OCI-LY1 (cell line): ENCODE measurements at regions not wholly inside any gene's neighbourhood (a gene's known extent, or its start where the extent isn't known, plus 50 kb on each side); places are given as distances from the start of the nearest gene placed in this dataset.

Experiments used
- H2AFZ ChIP-seq: fragments of 200-600 bp; sonication (generic), shearing (Covaris generic); 2 replicates; pipeline ENCODE4 v1.6.0; 2014; ENCODE audit warnings: antibody characterized with exemption, mild to moderate bottlenecking, low read length
- H3F3A ChIP-seq: fragments of 200-600 bp; sonication (generic), shearing (Covaris generic); 2 replicates; pipeline ENCODE4 v1.6.0; 2014; ENCODE audit warnings: mild to moderate bottlenecking, antibody characterized with exemption, low read length, moderate library complexity; ENCODE audit not compliant: insufficient read depth
- H3K27ac ChIP-seq: fragments of 200-600 bp; sonication (generic); 2 replicates; pipeline ENCODE4 v1.5.1; 2014; ENCODE audit warnings: low read length, mixed run types, mild to moderate bottlenecking, low read depth; ENCODE audit not compliant: poor library complexity, severe bottlenecking
- H3K27me3 ChIP-seq: fragments of 200-600 bp; sonication (generic); 2 replicates; pipeline ENCODE4 v1.6.0; 2014; ENCODE audit warnings: antibody characterized with exemption, mild to moderate bottlenecking, low read length, moderate library complexity; ENCODE audit not compliant: insufficient read depth
- H3K36me3 ChIP-seq: fragments of 200-600 bp; sonication (generic); 2 replicates; pipeline ENCODE4 v1.6.1; 2014; ENCODE audit warnings: mild to moderate bottlenecking, antibody characterized with exemption, low read length, moderate library complexity, mixed read lengths; ENCODE audit not compliant: insufficient read depth
- H3K4me1 ChIP-seq: fragments of 200-600 bp; sonication (generic); 2 replicates; pipeline ENCODE4 v1.5.1; 2014; ENCODE audit warnings: mild to moderate bottlenecking, low read length, moderate library complexity; ENCODE audit not compliant: insufficient read depth, severe bottlenecking
- H3K4me2 ChIP-seq: fragments of 200-600 bp; sonication (generic), shearing (Covaris generic); 2 replicates; pipeline ENCODE4 v1.6.1; 2014; ENCODE audit warnings: low read length
- H3K4me3 ChIP-seq: fragments of 200-600 bp; sonication (generic); 2 replicates; pipeline ENCODE4 v1.5.1; 2014; ENCODE audit warnings: low read length, low read depth, mild to moderate bottlenecking, mixed read lengths; ENCODE audit not compliant: poor library complexity, severe bottlenecking
- H3K79me2 ChIP-seq: fragments of 200-600 bp; shearing (Covaris generic); 2 replicates; pipeline ENCODE4 v1.6.1; 2016; ENCODE audit warnings: mixed run types, low read length, mixed read lengths; ENCODE audit not compliant: insufficient read depth
- H3K9ac ChIP-seq: fragments of 200-600 bp; sonication (generic), shearing (Covaris generic); 2 replicates; pipeline ENCODE4 v1.6.1; 2014; ENCODE audit warnings: mild to moderate bottlenecking, low read length, mixed read lengths
- H3K9me2 ChIP-seq: fragments of 200-600 bp; sonication (generic), shearing (Covaris generic); 2 replicates; pipeline ENCODE4 v1.6.1; 2014; ENCODE audit warnings: low read depth, mild to moderate bottlenecking, low read length, mixed read lengths
- H3K9me3 ChIP-seq: fragments of 200-600 bp; shearing (Covaris generic); 2 replicates; pipeline ENCODE4 v1.6.1; 2014; ENCODE audit warnings: low read length, mixed read lengths
- H4K20me1 ChIP-seq: fragments of 200-600 bp; sonication (generic), shearing (Covaris generic); 2 replicates; pipeline ENCODE4 v1.6.0; 2016; ENCODE audit warnings: mild to moderate bottlenecking, low read length; ENCODE audit not compliant: insufficient read depth
- CTCF ChIP-seq: fragments of 200-600 bp; sonication (generic), shearing (Covaris generic); IDR thresholded peaks from 2 replicates; pipeline ENCODE4 v1.5.1; 2017; ENCODE audit warnings: mild to moderate bottlenecking, antibody characterized with exemption, low read length, moderate library complexity, mixed read lengths
- EZH2 ChIP-seq: fragments of 200-600 bp; sonication (generic), shearing (Covaris generic); IDR thresholded peaks from 2 replicates; pipeline ENCODE4 v1.8.0; 2017; ENCODE audit warnings: borderline replicate concordance, mixed run types, mild to moderate bottlenecking, antibody characterized with exemption, low read length, moderate library complexity, mixed read lengths

GRCh38 chr7:42677751-42678699 lies 233.8 kb downstream of the C7orf25 start:
- H3K4me2 ChIP-seq, result no peak overlapping the region

DNA sequence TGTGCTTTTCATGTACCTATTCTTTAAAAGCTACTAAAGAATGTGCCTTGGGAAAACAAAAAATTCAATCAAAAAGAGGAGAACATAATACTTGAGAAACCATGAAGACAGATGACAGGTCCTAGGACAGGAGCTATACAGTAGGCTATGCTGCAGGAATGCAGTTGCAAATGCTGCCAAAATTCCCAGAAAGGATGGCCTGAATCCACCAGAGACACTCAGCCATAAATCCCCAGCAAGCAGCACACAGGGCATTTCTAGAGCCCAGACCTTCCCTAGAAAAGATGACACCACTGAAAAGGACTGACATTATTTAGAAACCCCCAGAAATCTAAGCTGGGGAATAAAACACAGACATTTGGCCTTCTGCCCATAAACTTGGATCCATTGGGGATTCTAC lies 237.3 kb downstream of the C7orf25 start:
- H3K4me1 ChIP-seq, result no peaks in the 10 kb centered on the region
- no peak overlapping the region for H3K27ac ChIP-seq
- no peak overlapping the region for H3K4me2 ChIP-seq

More at GRCh38 chr7:42677751-42678699, 233.8 kb downstream of the C7orf25 start:
- no peak overlapping the region for H3K4me3 ChIP-seq
- H3K27ac ChIP-seq, result no peak overlapping the region
- no peak overlapping the region for H3K9ac ChIP-seq
- no peaks in the 10 kb centered on the region for H3K27me3 ChIP-seq
- H3K9me3 ChIP-seq, result no peaks in the 10 kb centered on the region; the same call in 1 of the 2 replicates
- H3F3A ChIP-seq, result no peaks in the 10 kb centered on the region
- no peak overlapping the region for H2AFZ ChIP-seq
- H3K9me2 ChIP-seq, result no peaks in the 10 kb centered on the region
- H3K36me3 ChIP-seq, result no peaks in the 10 kb centered on the region
- no peaks in the 10 kb centered on the region for H3K4me1 ChIP-seq
- no peaks in the 10 kb centered on the region for H3K79me2 ChIP-seq
- no peak for TF ChIP-seq EZH2
- no peak for TF ChIP-seq CTCF
- H4K20me1 ChIP-seq, result no peaks in the 10 kb centered on the region

DNA sequence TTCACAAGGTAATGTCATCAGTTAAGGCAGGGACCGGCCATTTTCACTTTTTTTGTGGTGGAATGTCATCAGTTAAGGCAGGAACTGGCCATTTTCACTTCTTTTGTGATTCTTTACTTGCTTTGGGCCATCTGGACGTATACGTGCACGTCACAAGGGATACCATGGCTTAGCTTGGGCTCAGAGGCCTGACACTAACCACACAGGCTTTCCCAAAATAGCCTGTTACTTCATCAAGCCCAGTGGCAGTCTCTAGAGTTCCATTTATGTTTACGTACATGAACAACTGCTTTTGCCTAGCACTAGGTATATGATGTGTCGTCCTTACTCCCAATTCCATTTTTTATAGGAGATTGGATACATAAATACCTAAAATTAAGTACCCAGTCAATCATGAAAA lies 237.9 kb downstream of the C7orf25 start:
- no peak overlapping the region for H2AFZ ChIP-seq
- H3K9ac ChIP-seq, result no peak overlapping the region
- no peak overlapping the region for H3K27ac ChIP-seq
- no peaks in the 10 kb centered on the region for H3K9me3 ChIP-seq
- no peaks in the 10 kb centered on the region for H3K27me3 ChIP-seq
- H3K4me3 ChIP-seq, result no peak overlapping the region
- H3K4me2 ChIP-seq, result no peak overlapping the region
- H3F3A ChIP-seq, result no peaks in the 10 kb centered on the region
- H3K79me2 ChIP-seq, result no peaks in the 10 kb centered on the region
- H3K4me1 ChIP-seq, result no peaks in the 10 kb centered on the region
- no peaks in the 10 kb centered on the region for H4K20me1 ChIP-seq
- TF ChIP-seq CTCF, result no peak
- no peak for TF ChIP-seq EZH2
- no peaks in the 10 kb centered on the region for H3K36me3 ChIP-seq
- no peaks in the 10 kb centered on the region for H3K9me2 ChIP-seq

More for the DNA sequence above, 237.3 kb downstream of the C7orf25 start:
- Histone ChIP-seq H3K4me3 (no peak overlapping the region), H4K20me1 (no peaks in the 10 kb centered on the region), H3K27me3 (no peaks in the 10 kb centered on the region), H3K9me2 (no peaks in the 10 kb centered on the region), H3F3A (no peaks in the 10 kb centered on the region), H2AFZ (no peak overlapping the region), H3K79me2 (no peaks in the 10 kb centered on the region), H3K36me3 (no peaks in the 10 kb centered on the region), H3K9me3 (no peaks in the 10 kb centered on the region), H3K9ac (no peak overlapping the region)
- no peak for TF ChIP-seq EZH2
- no peak for TF ChIP-seq CTCF
